Fibroblast of lung (primary cell): ENCODE measurements at regions not wholly inside any gene's neighbourhood (a gene's known extent, or its start where the extent isn't known, plus 50 kb on each side); places are given as distances from the start of the nearest gene placed in this dataset.

Experiments
- CTCF ChIP-seq, 2 donors: IDR thresholded peaks in 1 of 2; conservative IDR thresholded peaks in 1 of 2; 1 replicate in 1 of 2; 2 replicates in 1 of 2; pipeline ENCODE4 v1.5.1; 2011 to 2012; ENCODE audit warnings: low read length in 2 of 2, control low read depth in 1 of 2, inconsistent platforms in 1 of 2, low read depth in 1 of 2, mild to moderate bottlenecking in 1 of 2
- EZH2 ChIP-seq: IDR thresholded peaks from 2 replicates; pipeline ENCODE4 v1.5.1; 2012; ENCODE audit warnings: low read length, control low read depth, mild to moderate bottlenecking; ENCODE audit errors: missing control alignments

GRCh38 chr6:85273046-85273445 is 176.8 kb upstream of the NT5E start:
- TF ChIP-seq CTCF (conservative IDR thresholded peaks at IDR 0.05 in 1 of 2, IDR thresholded peaks at IDR 0.05 in 1 of 2; ENCODE audit: low read depth in 1 of 2, low read length in 2 of 2): no peak
- TF ChIP-seq EZH2: no peak
